Stimulated activated CD4-positive, alpha-beta T cell treated with anti-CD3 and anti-CD28 coated beads, Interleukin-12 subunit alpha, Interleukin-12 subunit beta, amount 100 ng/mL, for 48 hours (primary cell): ENCODE measurements at regions not wholly inside any gene's neighbourhood (a gene's known extent, or its start where the extent isn't known, plus 50 kb on each side); places are given as distances from the start of the nearest gene placed in this dataset.

ENCODE experiments used
- DNase-seq, 3 donors: peaks; one replicate each; pipeline ENCODE4 v3.0.0-alpha.2; 2020; ENCODE audit warnings: low read depth in 2 of 3, low spot score in 1 of 3

DNA sequence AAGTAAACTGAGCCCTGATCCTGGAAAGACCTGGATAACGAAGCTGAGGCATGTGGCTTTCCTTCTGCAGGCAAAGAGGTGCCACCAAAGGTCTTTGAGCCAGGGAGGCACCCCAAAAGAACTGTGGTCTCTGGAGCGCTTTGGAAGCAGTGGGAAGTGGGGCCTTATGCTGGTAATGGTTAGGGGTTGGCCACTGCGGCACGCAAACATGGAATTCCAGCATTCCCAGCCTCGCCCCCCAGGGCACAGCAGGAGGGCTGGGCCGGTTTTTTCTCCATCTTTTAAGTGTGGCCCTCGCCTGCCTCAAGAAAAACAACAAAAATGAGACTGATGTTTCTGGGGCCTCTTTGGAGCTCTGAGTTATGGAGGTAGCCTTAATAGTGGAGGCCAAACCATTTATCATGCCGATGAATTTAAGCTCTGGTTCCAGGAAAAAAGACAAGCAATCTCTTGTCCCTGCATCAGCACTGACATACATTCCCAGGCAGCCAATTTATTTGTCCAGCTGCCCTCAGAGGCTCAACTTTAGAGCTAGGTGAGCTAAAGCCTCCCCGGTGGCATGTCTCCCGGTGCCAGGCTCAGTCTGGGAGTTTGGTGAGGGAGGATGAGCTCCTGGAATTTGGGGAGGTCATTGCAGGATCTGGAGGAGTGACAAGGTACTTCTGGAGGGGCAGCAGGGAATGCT is 109.0 kb downstream of the TLE3 start:
- DNase-seq, result no peak

DNA sequence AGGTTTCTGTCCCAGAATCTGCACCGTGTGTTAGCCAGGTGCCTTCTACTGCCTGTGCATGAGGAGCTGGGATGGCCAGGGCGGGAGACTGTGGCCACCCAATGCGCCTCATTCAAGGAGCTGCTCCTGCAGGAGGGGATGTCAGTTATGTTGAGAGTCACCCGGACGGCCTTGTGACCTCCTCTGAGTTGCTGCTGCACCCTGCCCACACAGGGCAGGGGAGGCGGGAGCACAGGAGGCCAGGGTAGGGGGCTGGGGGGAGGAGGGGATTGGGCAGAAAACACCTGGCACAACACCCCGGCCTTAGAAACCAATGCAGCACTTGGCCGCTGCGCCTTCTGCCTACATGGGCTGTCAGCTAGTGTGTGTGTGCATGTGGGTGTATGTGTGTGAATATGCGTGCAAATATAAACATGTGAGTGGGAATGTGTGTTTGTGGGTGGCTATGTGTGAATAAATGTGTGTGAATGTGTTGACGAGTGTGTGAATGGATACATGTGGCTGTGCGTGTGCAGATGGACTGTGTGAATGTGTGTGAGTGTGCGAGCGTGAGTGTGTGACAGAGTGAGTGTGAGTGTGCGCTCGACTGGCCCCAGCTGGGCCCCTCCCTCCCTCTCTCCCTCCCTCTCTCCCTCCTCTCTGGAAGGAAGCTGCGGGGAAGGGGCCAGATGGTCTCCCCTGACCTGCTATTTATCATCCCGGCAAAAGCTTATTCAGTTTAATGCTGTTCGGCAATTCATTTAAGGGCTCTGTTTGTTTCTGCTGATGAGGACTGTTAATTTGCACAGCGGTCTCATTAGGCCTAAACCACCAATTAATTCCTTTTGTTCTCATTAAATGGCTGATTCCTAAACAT is 106.9 kb downstream of the TLE3 start:
- no peak for DNase-seq

DNA sequence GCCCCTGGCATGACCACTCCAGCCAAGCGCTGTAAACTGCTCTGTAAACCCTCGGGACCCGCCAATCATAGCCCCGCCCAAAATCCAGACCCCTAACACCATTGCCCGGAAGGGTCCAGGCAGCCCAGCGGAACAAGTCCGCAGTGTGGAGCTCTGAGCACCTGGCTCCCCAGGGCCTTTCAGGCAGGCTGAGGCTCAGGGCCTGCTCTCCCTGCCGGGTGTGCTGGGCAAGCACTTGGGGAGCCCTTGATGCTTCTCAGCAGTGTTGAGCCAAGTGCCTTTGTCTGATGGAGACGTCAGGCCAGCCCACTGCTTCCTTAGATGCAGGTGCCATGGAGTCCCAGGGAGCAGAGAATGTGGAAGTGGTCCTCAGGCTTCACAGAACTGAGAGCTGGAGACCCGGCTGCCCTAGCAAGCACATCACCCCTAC is 106.2 kb downstream of the TLE3 start:
- DNase-seq, result no peak

GRCh38 chr15:69992348-69992747 is 105.4 kb downstream of the TLE3 start:
- DNase-seq, result no peak

DNA sequence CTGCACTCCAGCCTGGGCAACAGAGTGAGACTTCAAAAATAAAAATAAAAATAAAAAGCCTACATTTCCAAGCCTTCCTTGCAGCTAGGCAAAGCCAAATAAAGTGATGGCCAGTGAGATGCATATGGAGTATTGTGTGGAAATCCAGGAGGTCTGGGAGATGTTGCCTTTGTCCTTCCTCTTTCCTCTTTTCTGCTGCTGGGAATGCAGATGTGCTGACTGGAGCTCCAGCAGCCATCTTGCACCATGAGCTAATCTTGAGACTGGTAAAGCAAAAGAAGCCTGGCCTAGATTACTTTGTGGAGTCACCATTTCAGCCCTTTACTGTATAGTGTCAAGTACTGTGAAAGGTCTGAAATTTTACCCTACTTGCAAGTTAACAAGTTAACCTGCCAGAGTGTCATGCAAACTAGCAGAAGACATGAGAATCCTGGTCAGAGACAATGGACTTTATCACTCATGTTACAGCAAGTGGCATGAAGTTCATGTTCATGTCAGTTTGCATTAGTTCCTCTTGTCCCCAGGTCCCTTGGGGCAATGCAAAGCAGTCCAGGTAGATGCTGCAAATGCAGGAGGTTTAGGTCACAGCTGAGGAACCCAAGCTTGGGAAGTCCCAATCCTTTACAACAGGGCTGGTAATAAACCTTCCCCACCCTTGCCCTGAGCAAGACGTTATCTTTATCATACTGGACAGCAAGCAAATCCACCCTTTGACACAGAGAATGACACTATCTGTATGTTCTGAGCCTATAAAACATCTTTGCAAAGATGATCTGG is 103.1 kb downstream of the TLE3 start:
- no peak for DNase-seq

DNA sequence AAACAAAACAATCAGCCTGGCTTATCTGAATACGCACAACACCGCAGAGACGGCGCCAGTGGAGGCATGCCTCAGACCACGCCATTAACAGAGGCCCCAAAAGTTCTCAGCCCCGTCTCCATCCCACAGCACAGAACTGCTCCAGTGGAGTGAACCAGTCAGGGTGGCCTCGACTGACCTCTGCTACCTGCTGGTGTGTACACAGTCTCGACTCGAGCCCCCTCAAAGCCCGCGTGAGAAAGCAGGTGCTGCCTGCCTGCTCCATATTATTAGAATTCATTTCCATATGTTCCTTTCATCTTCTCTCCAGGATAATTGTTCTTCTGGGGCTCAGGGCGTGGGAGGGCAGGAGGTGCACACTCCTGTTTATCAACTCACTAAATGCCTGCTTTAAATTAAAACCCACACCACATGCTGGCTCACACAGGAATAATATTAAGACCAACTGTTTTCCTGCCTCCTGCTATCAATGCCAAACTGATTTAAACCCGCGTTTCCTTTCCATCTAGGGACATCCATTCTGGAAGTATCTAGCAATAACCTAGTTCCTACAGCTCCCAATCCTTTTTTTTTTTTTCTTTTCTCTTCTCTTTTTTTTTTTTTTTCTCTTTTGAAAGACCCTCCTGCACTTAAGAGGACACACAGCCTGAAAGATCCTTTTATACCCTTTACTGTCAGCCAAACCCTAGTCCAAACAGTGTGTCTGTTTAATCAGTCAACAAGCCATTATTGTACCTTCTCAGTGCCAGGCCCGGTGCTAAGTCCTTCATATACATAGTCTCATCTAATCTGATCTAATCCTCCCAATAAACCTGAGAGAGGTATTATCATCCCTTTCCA is 101.2 kb downstream of the TLE3 start:
- no peak for DNase-seq

- DNase-seq, result no peak
Observed at GRCh38 chr15:69997161-69997485, 100.6 kb downstream of the TLE3 start.
